HepG2 (cell line): ENCODE measurements at regions not wholly inside any gene's neighbourhood (a gene's known extent, or its start where the extent isn't known, plus 50 kb on each side); places are given as distances from the start of the nearest gene placed in this dataset.

Experiments
- CAMTA2 ChIP-seq: sonication (generic); formaldehyde crosslinking; IDR thresholded peaks from 2 replicates; pipeline ENCODE4 v1.4.0; 2020; ENCODE audit warnings: mild to moderate bottlenecking, missing genetic modification reagents, borderline replicate concordance
- GLMP ChIP-seq: sonication (generic); formaldehyde crosslinking; IDR thresholded peaks from 2 replicates; pipeline ENCODE4 v1.9.0; 2021; ENCODE audit warnings: missing genetic modification reagents, mild to moderate bottlenecking, borderline replicate concordance
- MBNL3 ChIP-seq: fragments of 250-450 bp; sonication (Bioruptor Pico); conservative IDR thresholded peaks from 2 replicates; pipeline ENCODE4 v1.8.0; 2022; ENCODE audit warnings: mild to moderate bottlenecking, inconsistent platforms
- MYC ChIP-seq: sonication (generic); formaldehyde crosslinking; IDR thresholded peaks from 2 replicates; pipeline ENCODE4 v1.9.0; 2021; ENCODE audit warnings: missing genetic modification reagents, borderline replicate concordance
- NR3C1 ChIP-seq: sonication (generic); formaldehyde crosslinking; IDR thresholded peaks from 2 replicates; pipeline ENCODE4 v1.4.0; 2020; ENCODE audit warnings: missing genetic modification reagents
- PATZ1 ChIP-seq: sonication (generic); formaldehyde crosslinking; IDR thresholded peaks from 2 replicates; pipeline ENCODE4 v1.4.0; 2020; ENCODE audit warnings: missing genetic modification reagents
- PCBP2 ChIP-seq: fragments of 200-400 bp; formaldehyde crosslinking; optimal IDR thresholded peaks from 2 replicates; pipeline ENCODE3; 2018; ENCODE audit warnings: low read length, low read depth; ENCODE audit not compliant: poor library complexity, severe bottlenecking
- PHF8 ChIP-seq: sonication (generic); formaldehyde crosslinking; IDR thresholded peaks from 2 replicates; pipeline ENCODE4 v1.5.0; 2020; ENCODE audit warnings: missing genetic modification reagents
- POLR2AphosphoS5 ChIP-seq: IDR thresholded peaks from 2 replicates; pipeline ENCODE4 v1.6.1; 2012; ENCODE audit warnings: low read depth, low read length
- RORA ChIP-seq: sonication (generic); formaldehyde crosslinking; IDR thresholded peaks from 2 replicates; pipeline ENCODE4 v1.5.0; 2020; ENCODE audit warnings: mild to moderate bottlenecking, missing genetic modification reagents, moderate library complexity
- SRSF1 ChIP-seq: fragments of 200-400 bp; formaldehyde crosslinking; optimal IDR thresholded peaks from 2 replicates; pipeline ENCODE3; 2017; ENCODE audit warnings: mild to moderate bottlenecking, low read depth, low read length, moderate library complexity
- THAP7 ChIP-seq: sonication (generic); formaldehyde crosslinking; IDR thresholded peaks from 2 replicates; pipeline ENCODE4 v1.8.1; 2023; ENCODE audit warnings: mild to moderate bottlenecking, missing genetic modification reagents
- ZBTB44 ChIP-seq: sonication (generic); formaldehyde crosslinking; IDR thresholded peaks from 2 replicates; pipeline ENCODE4 v1.4.0; 2020; ENCODE audit warnings: missing genetic modification reagents
- ZFAT ChIP-seq: sonication (generic); formaldehyde crosslinking; conservative IDR thresholded peaks from 2 replicates; pipeline ENCODE4 v1.8.1; 2023; ENCODE audit warnings: missing genetic modification reagents, inconsistent platforms
- ZNF143 ChIP-seq: sonication (generic); formaldehyde crosslinking; IDR thresholded peaks from 2 replicates; pipeline ENCODE4 v1.4.0; 2020; ENCODE audit warnings: missing genetic modification reagents
- ZNF253 ChIP-seq: sonication (generic); formaldehyde crosslinking; IDR thresholded peaks from 2 replicates; pipeline ENCODE4 v1.8.0; 2022; ENCODE audit warnings: mild to moderate bottlenecking, missing genetic modification reagents, borderline replicate concordance
- ZNF512 ChIP-seq: sonication (generic); formaldehyde crosslinking; IDR thresholded peaks from 2 replicates; pipeline ENCODE4 v1.4.0; 2020; ENCODE audit warnings: mild to moderate bottlenecking, missing genetic modification reagents
- ZNF570 ChIP-seq: sonication (generic); formaldehyde crosslinking; IDR thresholded peaks from 2 replicates; pipeline ENCODE4 v1.4.0; 2020; ENCODE audit warnings: mild to moderate bottlenecking, missing genetic modification reagents, borderline replicate concordance
- ZXDC ChIP-seq: sonication (generic); formaldehyde crosslinking; IDR thresholded peaks from 2 replicates; pipeline ENCODE4 v1.5.0; 2020; ENCODE audit warnings: mild to moderate bottlenecking, missing genetic modification reagents

GRCh38 chr7:131105799-131106680 lies 221.6 kb upstream of the MKLN1 start (continued):
- TF ChIP-seq CAMTA2 (CRISPR knock-in tag) (no peak), PCBP2 (no peak), THAP7 (CRISPR knock-in tag) (peak; percentile 54), PATZ1 (CRISPR knock-in tag) (peak; percentile 81), SRSF1 (peak; percentile 53), RORA (CRISPR knock-in tag) (no peak), ZNF143 (CRISPR knock-in tag) (no peak), MBNL3 (CRISPR knock-in tag) (no peak), ZNF512 (CRISPR knock-in tag) (no peak), PHF8 (CRISPR knock-in tag) (peak; percentile 51; the same call in 1 of the 2 replicates), POLR2AphosphoS5 (no peak), ZNF253 (no peak), ZFAT (CRISPR knock-in tag) (no peak), ZBTB44 (CRISPR knock-in tag) (no peak), MYC (CRISPR knock-in tag) (peak; percentile 86), GLMP (CRISPR knock-in tag) (no peak), ZXDC (CRISPR knock-in tag) (0 out of 2 replicates have a peak, but pooled peaks have one; percentile 39), NR3C1 (CRISPR knock-in tag) (no peak), ZNF570 (CRISPR knock-in tag) (no peak)
